NCI-H526 treated with DMSO at 0.1 percent for 48 hours (cell line): ENCODE measurements at regions not wholly inside any gene's neighbourhood (a gene's known extent, or its start where the extent isn't known, plus 50 kb on each side); places are given as distances from the start of the nearest gene placed in this dataset.

Experiments
- DNase-seq: peaks from one replicate; lab custom pipeline; 2025; lab: John Stamatoyannopoulos, UW

- no peak for DNase-seq
Measured at GRCh38 chr5:112657804-112658203, 79.9 kb upstream of the APC start.

- no peak for DNase-seq
Measured at GRCh38 chr5:112660359-112660758, 77.3 kb upstream of the APC start.

- DNase-seq = no peak
Measured at GRCh38 chr5:112663146-112663545, 74.5 kb upstream of the APC start.

DNA sequence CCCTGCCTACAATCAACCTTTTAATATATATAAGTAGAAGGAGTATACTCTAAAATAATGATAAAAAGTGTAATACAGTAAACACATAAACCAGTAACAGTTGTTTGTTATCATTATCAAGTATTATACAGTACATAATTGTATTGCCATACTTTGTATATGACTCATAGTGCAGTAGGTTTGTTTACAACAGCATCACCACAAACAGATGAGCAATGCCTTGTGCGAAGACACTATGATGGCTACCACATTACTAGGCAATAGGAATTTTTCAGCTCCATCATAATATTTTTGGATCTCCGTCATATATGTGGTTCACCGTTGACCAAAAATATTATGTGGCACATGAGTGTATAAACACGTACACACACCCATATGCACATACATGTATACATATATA, 69.7 kb upstream of the APC start:
- DNase-seq = no peak

DNA sequence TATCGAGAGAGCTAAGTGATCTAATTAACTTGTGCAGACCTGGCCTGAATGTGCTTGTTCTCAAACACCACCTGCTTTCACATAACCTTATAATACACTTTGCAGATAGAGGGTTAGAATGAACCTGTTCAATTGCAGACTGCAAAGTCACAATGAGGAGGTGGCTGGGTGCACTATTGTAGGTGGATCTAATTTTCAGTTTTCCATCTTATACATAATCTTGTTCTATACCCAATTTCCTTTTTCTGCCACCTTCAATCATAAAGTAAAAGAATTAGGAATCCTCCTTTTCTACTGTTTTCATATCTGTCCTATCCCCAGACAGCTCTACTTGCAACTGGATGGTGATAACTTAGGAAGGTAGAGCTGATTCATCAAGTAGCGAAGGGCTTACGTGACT, 68.8 kb upstream of the APC start:
- DNase-seq = no peak

- DNase-seq = no peak
Measured at GRCh38 chr5:112669328-112669963, 68.2 kb upstream of the APC start.

DNA sequence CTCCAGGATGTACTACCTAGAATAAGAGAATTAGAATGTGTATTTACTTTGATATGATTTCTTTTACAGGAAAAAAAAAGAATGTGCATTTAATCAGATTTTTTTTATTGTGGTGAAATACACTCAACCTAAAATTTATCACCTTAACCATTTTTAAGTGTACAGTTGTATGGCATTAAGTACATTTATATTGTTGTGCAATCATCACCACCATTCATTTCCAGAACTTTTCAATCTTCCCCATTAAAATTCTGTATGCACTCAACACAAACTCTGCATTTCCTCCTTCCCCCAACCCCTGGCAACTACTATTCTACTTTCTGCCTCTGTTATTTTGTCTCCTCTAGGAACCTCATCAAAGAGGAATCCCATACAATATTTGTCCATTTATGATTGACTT, 66.0 kb upstream of the APC start:
- DNase-seq = no peak

DNA sequence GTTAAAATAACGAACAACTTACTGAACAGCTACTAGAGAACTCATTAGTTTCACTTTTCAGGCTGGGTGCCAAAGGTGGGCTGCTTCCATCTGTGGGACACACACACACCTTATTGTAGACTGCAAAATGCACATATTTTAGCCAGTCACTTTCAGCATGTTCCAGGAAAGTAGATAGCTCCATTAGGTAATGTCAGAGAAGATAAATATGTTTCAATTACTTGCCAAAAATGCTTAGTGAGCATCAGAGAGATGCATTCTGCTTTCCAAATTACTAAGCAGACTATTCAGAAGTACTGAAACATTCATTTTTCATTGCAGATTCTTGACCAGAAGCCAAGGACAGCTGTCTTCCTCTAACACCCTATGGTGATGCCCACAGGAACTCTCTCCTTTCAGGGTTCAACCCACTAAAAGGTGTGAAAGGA, 56.2 kb upstream of the APC start:
- DNase-seq = no peak

- no peak for DNase-seq
Measured at GRCh38 chr5:112682621-112683061, 55.0 kb upstream of the APC start.

GRCh38 chr5:112684121-112684520, 53.6 kb upstream of the APC start:
- DNase-seq = no peak

- DNase-seq = no peak
Measured at GRCh38 chr5:112684737-112685136, 52.9 kb upstream of the APC start.

GRCh38 chr5:112685386-112685785, 52.3 kb upstream of the APC start:
- DNase-seq = no peak

DNA sequence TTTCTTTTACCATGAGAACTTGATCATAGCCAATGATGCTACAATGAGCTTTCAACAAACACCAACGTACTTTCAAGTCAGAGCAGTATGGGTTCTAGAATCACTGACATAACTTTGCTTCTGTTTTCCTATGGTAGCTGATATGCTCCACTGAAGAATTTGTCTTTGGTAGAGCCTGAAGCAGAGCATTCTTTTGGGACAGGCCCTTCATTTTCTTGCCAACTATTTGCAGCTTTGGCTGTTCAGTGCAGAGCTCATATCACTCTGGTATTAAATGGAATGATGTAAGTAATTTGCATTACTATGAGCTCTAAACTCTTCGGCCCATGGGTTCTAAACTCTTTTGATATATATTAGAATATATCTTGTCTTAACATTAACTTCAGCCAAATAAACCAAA, 51.8 kb upstream of the APC start:
- no peak for DNase-seq

DNA sequence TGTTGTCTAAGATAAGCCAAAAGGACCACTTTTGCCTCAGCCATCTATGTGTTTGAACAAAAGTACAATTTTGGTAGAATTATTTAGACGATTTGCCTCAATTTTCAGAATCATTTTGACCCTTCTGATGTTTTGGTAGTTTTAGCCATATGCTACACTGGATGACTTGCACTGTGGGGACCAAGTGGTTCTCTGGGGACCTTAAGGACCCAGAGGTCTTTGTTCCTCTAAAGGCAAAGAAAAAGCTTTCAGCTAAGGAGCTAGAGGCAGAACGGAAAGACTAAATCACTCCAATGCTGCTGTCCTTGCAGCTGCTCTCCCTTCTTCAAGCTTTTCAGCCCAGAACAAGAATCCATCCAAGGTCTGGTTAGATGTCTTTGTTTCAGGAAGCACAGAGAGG, 51.0 kb upstream of the APC start:
- no peak for DNase-seq

GRCh38 chr5:112687306-112687705, 50.4 kb upstream of the APC start:
- no peak for DNase-seq
